Mesenchymal stem cell (in vitro differentiated cells and primary cell): ENCODE measurements at regions not wholly inside any gene's neighbourhood (a gene's known extent, or its start where the extent isn't known, plus 50 kb on each side); places are given as distances from the start of the nearest gene placed in this dataset.

Experiments
- DNase-seq: peaks from one replicate; pipeline ENCODE4 v3.0.0-alpha.2; 2013
- H2AFZ ChIP-seq: one replicate; pipeline ENCODE4 v1.6.1; 2013; ENCODE audit warnings: low read depth, mild to moderate bottlenecking, control low read depth, inconsistent platforms, low read length, moderate library complexity
- H2AK5ac ChIP-seq: 2 replicates; pipeline ENCODE4 v1.6.1; 2013; ENCODE audit warnings: low read length, moderate library complexity, mild to moderate bottlenecking, inconsistent platforms; ENCODE audit not compliant: severe bottlenecking
- H2BK120ac ChIP-seq: one replicate; pipeline ENCODE4 v1.6.1; 2013; ENCODE audit warnings: low read depth, mild to moderate bottlenecking, inconsistent platforms, low read length, moderate library complexity
- H2BK12ac ChIP-seq, 2 experiments: one replicate each; pipeline ENCODE4 v1.6.1; 2013; ENCODE audit warnings: inconsistent platforms in 2 of 2, low read length in 2 of 2, mild to moderate bottlenecking in 2 of 2, moderate library complexity in 2 of 2, control low read depth in 1 of 2
- H2BK15ac ChIP-seq: one replicate; pipeline ENCODE4 v1.6.1; 2013; ENCODE audit warnings: mild to moderate bottlenecking, low read depth, inconsistent platforms; ENCODE audit not compliant: poor library complexity, severe bottlenecking
- H2BK5ac ChIP-seq: 2 replicates; pipeline ENCODE4 v1.6.1; 2013; ENCODE audit warnings: low read depth, mild to moderate bottlenecking, low read length, control low read depth, inconsistent platforms; ENCODE audit not compliant: poor library complexity, severe bottlenecking
- H3K14ac ChIP-seq, 2 experiments: one replicate each; pipeline ENCODE4 v1.6.1; 2013; ENCODE audit warnings: inconsistent platforms in 2 of 2, low read length in 2 of 2, control low read depth in 1 of 2, mild to moderate bottlenecking in 1 of 2, moderate library complexity in 1 of 2
- H3K18ac ChIP-seq, 2 experiments: one replicate each; pipeline ENCODE4 v1.6.1; 2013; ENCODE audit warnings: inconsistent platforms in 2 of 2, low read length in 2 of 2, control low read depth in 1 of 2, low read depth in 1 of 2, mild to moderate bottlenecking in 1 of 2
- H3K23ac ChIP-seq, 2 experiments: one replicate each; pipeline ENCODE4 v1.6.1; 2013; ENCODE audit warnings: inconsistent platforms in 2 of 2, low read length in 2 of 2, mild to moderate bottlenecking in 2 of 2, moderate library complexity in 2 of 2, control low read depth in 1 of 2
- H3K27ac ChIP-seq: 2 replicates; pipeline ENCODE4 v1.5.1; 2013; ENCODE audit warnings: mild to moderate bottlenecking, moderate library complexity, low read length, control low read depth, inconsistent platforms; ENCODE audit not compliant: poor library complexity, severe bottlenecking
- H3K27me3 ChIP-seq, 2 experiments: 2 replicates each; pipeline versions ENCODE4 v1.6.1 to v1.7.0; 2013; ENCODE audit warnings: low read length in 2 of 2, mild to moderate bottlenecking in 2 of 2, moderate library complexity in 2 of 2, control low read depth in 1 of 2, inconsistent platforms in 1 of 2; ENCODE audit not compliant: control insufficient read depth in 1 of 2, insufficient read depth in 1 of 2
- H3K36me3 ChIP-seq, 2 experiments: 2 replicates each; pipeline versions ENCODE4 v1.6.1 to v1.7.0; 2013; ENCODE audit warnings: low read length in 2 of 2, control low read depth in 1 of 2, inconsistent platforms in 1 of 2, low read depth in 1 of 2, mild to moderate bottlenecking in 1 of 2; ENCODE audit not compliant: insufficient read depth in 2 of 2, control insufficient read depth in 1 of 2
- H3K4ac ChIP-seq, 2 experiments: one replicate each; pipeline ENCODE4 v1.6.1; 2013; ENCODE audit warnings: inconsistent platforms in 2 of 2, low read length in 2 of 2, mild to moderate bottlenecking in 2 of 2, moderate library complexity in 2 of 2, control low read depth in 1 of 2, low read depth in 1 of 2
- H3K4me1 ChIP-seq: 2 replicates; pipeline ENCODE4 v1.6.1; 2013; ENCODE audit warnings: low read depth, low read length, control low read depth; ENCODE audit not compliant: control insufficient read depth, insufficient read depth
- H3K4me2 ChIP-seq: 2 replicates; pipeline ENCODE4 v1.6.1; 2013; ENCODE audit warnings: low read length, mild to moderate bottlenecking, inconsistent platforms; ENCODE audit not compliant: poor library complexity, severe bottlenecking
- H3K4me3 ChIP-seq, 2 experiments: 2 replicates each; pipeline versions ENCODE4 v1.5.1 to v1.7.0; 2013; ENCODE audit warnings: low read length in 2 of 2, mild to moderate bottlenecking in 2 of 2, control low read depth in 1 of 2, low read depth in 1 of 2; ENCODE audit not compliant: insufficient read depth in 1 of 2
- H3K79me1 ChIP-seq: replicated peaks from 2 replicates; pipeline ENCODE4 v1.6.1; 2013; ENCODE audit warnings: mild to moderate bottlenecking, control low read depth, low read length, inconsistent platforms; ENCODE audit not compliant: poor library complexity, severe bottlenecking
- H3K9ac ChIP-seq: 2 replicates; pipeline ENCODE4 v1.7.0; 2013; ENCODE audit warnings: mild to moderate bottlenecking, low read length, moderate library complexity
- H3K9me3 ChIP-seq: 2 replicates; pipeline ENCODE4 v1.7.0; 2013; ENCODE audit warnings: mild to moderate bottlenecking, low read length; ENCODE audit not compliant: control insufficient read depth
- H4K8ac ChIP-seq: one replicate; pipeline ENCODE4 v1.6.1; 2013; ENCODE audit warnings: inconsistent platforms, mild to moderate bottlenecking, low read length, moderate library complexity
- H4K91ac ChIP-seq: one replicate; pipeline ENCODE4 v1.6.1; 2013; ENCODE audit warnings: mild to moderate bottlenecking, low read length, inconsistent platforms
- WGBS: methylation state at CpG from one replicate; pipeline ENCODE4 v1.1.7; 2013; ENCODE audit warnings: mixed read lengths; 5-methylcytosine and 5-hydroxymethylcytosine counted together

- H3K14ac ChIP-seq = no peak overlapping the region
- H3K18ac ChIP-seq = no peak overlapping the region
- H4K8ac ChIP-seq = no peak overlapping the region
- H2BK120ac ChIP-seq = no peak overlapping the region
- H3K4ac ChIP-seq = no peak overlapping the region
- H4K91ac ChIP-seq = no peak overlapping the region
- no peak overlapping the region for H2BK5ac ChIP-seq
- no peak overlapping the region for H3K9ac ChIP-seq
- H3K9me3 ChIP-seq = peaks cover 3% of the 10 kb centered on the region
- H2AFZ ChIP-seq = no peak overlapping the region
- no peak overlapping the region for H3K23ac ChIP-seq
- no peaks in the 10 kb centered on the region for H3K79me1 ChIP-seq
- H2BK12ac ChIP-seq = no peak overlapping the region
- no peak overlapping the region for H3K27ac ChIP-seq
- no peaks in the 10 kb centered on the region for H3K27me3 ChIP-seq
- no peaks in the 10 kb centered on the region for H3K36me3 ChIP-seq
- H2AK5ac ChIP-seq = no peak overlapping the region
- no peaks in the 10 kb centered on the region for H3K4me1 ChIP-seq
- no peak overlapping the region for H3K4me2 ChIP-seq
- no peak overlapping the region for H3K4me3 ChIP-seq
- H2BK15ac ChIP-seq = no peak overlapping the region
- no peak for DNase-seq
Observed at GRCh38 chr3:74054566-74054965, 429.8 kb upstream of the PDZRN3 start.

- no peak overlapping the region for H3K4me2 ChIP-seq
- peaks cover 3% of the 10 kb centered on the region for H3K9me3 ChIP-seq
- H3K79me1 ChIP-seq = no peaks in the 10 kb centered on the region
- H4K91ac ChIP-seq = no peak overlapping the region
- H2BK12ac ChIP-seq = no peak overlapping the region
- no peak overlapping the region for H2BK15ac ChIP-seq
- no peak overlapping the region for H3K27ac ChIP-seq
- no peak overlapping the region for H4K8ac ChIP-seq
- no peak overlapping the region for H2BK5ac ChIP-seq
- H2AFZ ChIP-seq = no peak overlapping the region
- H2AK5ac ChIP-seq = no peak overlapping the region
- no peak overlapping the region for H3K14ac ChIP-seq
- H3K18ac ChIP-seq = no peak overlapping the region
- H3K4me1 ChIP-seq = no peaks in the 10 kb centered on the region
- H3K36me3 ChIP-seq = no peaks in the 10 kb centered on the region
- no peak overlapping the region for H3K4ac ChIP-seq
- DNase-seq = no peak
- no peak overlapping the region for H3K4me3 ChIP-seq
- no peaks in the 10 kb centered on the region for H3K27me3 ChIP-seq
- no peak overlapping the region for H3K23ac ChIP-seq
- H3K9ac ChIP-seq = no peak overlapping the region
- no peak overlapping the region for H2BK120ac ChIP-seq
Observed at GRCh38 chr3:74053970-74054516, 429.3 kb upstream of the PDZRN3 start.

GRCh38 chr3:74049444-74049843, 424.7 kb upstream of the PDZRN3 start:
- H2AFZ ChIP-seq = no peak overlapping the region
- no peak overlapping the region for H2BK15ac ChIP-seq
- H3K23ac ChIP-seq = no peak overlapping the region
- H2BK12ac ChIP-seq = no peak overlapping the region
- H3K79me1 ChIP-seq = no peaks in the 10 kb centered on the region
- no peak overlapping the region for H3K14ac ChIP-seq
- no peak overlapping the region for H3K27ac ChIP-seq
- no peak overlapping the region for H3K4ac ChIP-seq
- no peak overlapping the region for H2AK5ac ChIP-seq
- no peak overlapping the region for H3K9ac ChIP-seq
- no peak overlapping the region for H3K18ac ChIP-seq
- H4K91ac ChIP-seq = no peak overlapping the region
- no peak overlapping the region for H2BK120ac ChIP-seq
- no peaks in the 10 kb centered on the region for H3K9me3 ChIP-seq
- no peaks in the 10 kb centered on the region for H3K4me1 ChIP-seq
- H3K4me2 ChIP-seq = no peak overlapping the region
- no peak overlapping the region for H3K4me3 ChIP-seq
- H3K27me3 ChIP-seq = peaks cover 0 to 3% of the 10 kb centered on the region in 2 experiments
- no peaks in the 10 kb centered on the region for H3K36me3 ChIP-seq
- no peak overlapping the region for H2BK5ac ChIP-seq
- 93% methylated on average over 5 of the region's 5 CpGs for WGBS
- DNase-seq = no peak
- H4K8ac ChIP-seq = no peak overlapping the region

GRCh38 chr3:74048699-74049098, 424.0 kb upstream of the PDZRN3 start:
- Histone ChIP-seq H4K8ac (no peak overlapping the region), H2AK5ac (no peak overlapping the region), H4K91ac (no peak overlapping the region), H2BK12ac (no peak overlapping the region), H3K14ac (no peak overlapping the region), H3K4me2 (no peak overlapping the region), H2BK120ac (no peak overlapping the region), H3K18ac (no peak overlapping the region), H2BK5ac (no peak overlapping the region), H3K4me1 (no peaks in the 10 kb centered on the region), H3K36me3 (no peaks in the 10 kb centered on the region), H3K79me1 (no peaks in the 10 kb centered on the region), H3K27ac (no peak overlapping the region), H3K9me3 (no peaks in the 10 kb centered on the region), H3K4me3 (no peak overlapping the region), H2BK15ac (no peak overlapping the region), H3K9ac (no peak overlapping the region), H3K23ac (no peak overlapping the region), H2AFZ (no peak overlapping the region), H3K4ac (no peak overlapping the region), H3K27me3 (peaks cover 0 to 3% of the 10 kb centered on the region in 2 experiments)
- DNase-seq = no peak
